ENCODE measurements at regions not wholly inside any gene's neighbourhood (a gene's known extent, or its start where the extent isn't known, plus 50 kb on each side); places are given as distances from the start of the nearest gene placed in this dataset.

- TF ChIP-seq, protein P1, sequence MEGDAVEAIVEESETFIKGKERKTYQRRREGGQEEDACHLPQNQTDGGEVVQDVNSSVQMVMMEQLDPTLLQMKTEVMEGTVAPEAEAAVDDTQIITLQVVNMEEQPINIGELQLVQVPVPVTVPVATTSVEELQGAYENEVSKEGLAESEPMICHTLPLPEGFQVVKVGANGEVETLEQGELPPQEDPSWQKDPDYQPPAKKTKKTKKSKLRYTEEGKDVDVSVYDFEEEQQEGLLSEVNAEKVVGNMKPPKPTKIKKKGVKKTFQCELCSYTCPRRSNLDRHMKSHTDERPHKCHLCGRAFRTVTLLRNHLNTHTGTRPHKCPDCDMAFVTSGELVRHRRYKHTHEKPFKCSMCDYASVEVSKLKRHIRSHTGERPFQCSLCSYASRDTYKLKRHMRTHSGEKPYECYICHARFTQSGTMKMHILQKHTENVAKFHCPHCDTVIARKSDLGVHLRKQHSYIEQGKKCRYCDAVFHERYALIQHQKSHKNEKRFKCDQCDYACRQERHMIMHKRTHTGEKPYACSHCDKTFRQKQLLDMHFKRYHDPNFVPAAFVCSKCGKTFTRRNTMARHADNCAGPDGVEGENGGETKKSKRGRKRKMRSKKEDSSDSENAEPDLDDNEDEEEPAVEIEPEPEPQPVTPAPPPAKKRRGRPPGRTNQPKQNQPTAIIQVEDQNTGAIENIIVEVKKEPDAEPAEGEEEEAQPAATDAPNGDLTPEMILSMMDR (IDR thresholded peaks at IDR 0.05 in 8 of 11, conservative IDR thresholded peaks at IDR 0.05 in 3 of 11), result no peak
- TF ChIP-seq POLR2A (IDR thresholded peaks at IDR 0.05), result no peak
Measured at GRCh38 chr3:147890114-147890513, 480.9 kb downstream of the ZIC1 start.
